ENCODE measurements at regions not wholly inside any gene's neighbourhood (a gene's known extent, or its start where the extent isn't known, plus 50 kb on each side); places are given as distances from the start of the nearest gene placed in this dataset.

DNA sequence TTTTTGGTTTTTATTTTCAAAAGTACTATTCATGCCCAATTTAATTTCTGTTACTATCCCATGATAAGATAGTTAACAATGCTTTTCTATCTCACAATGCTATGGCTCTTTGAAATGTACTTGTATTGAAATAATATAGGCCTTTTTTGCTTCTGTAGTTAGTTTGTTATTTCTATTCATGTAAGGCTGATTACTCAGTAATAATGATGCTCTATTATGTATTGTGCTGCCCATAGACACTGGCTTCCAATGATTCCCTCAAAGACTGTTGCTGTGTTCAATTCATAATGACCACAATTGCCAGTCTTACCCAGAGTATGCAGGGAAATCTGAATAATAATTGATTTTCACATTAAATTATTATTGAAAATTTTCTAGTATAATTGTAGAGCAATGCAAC is 155.5 kb upstream of the POT1 start:
- H3K4me1 Mint-ChIP-seq (ENCODE audit: unreplicated experiment), result no peaks in the 10 kb centered on the region
- H3K4me3 Mint-ChIP-seq (ENCODE audit: unreplicated experiment), result no peak overlapping the region
- TF ChIP-seq CTCF (IDR thresholded peaks at IDR 0.05; ENCODE audit: unreplicated experiment), result no peak
- no peaks in the 10 kb centered on the region for H3K27me3 Mint-ChIP-seq (ENCODE audit: unreplicated experiment)
- no peak overlapping the region for H3K27ac Mint-ChIP-seq (ENCODE audit: unreplicated experiment)
- DNase-seq (ENCODE audit: low spot score), result no peak
- H3K36me3 Mint-ChIP-seq (ENCODE audit: low read depth, unreplicated experiment), result no peaks in the 10 kb centered on the region
- no peaks in the 10 kb centered on the region for H3K9me3 Mint-ChIP-seq (ENCODE audit: unreplicated experiment)

DNA sequence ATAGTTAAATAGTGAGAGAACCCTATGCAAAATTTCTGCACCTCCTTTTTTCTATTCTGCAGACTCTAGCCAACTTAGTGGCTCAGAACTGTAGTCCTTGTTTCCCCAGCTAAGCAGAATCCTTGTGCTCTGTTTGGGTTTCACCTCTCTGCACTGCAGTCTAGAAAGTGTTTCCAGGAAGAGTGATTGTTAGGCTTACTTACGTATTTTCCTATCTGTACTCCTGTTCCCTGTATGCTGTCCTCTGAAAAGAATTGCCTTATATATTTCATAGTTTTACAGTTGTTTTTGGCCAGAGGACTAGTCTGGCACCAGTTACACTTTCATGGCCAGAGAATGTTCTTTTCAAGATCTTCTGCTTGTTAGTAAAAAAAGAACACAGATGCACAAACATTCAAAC is 154.6 kb upstream of the POT1 start:
- no peak for DNase-seq (ENCODE audit: low spot score)
- Mint-ChIP-seq H3K4me3 (ENCODE audit: unreplicated experiment) (no peak overlapping the region), H3K27ac (ENCODE audit: unreplicated experiment) (no peak overlapping the region), H3K27me3 (ENCODE audit: unreplicated experiment) (no peaks in the 10 kb centered on the region), H3K36me3 (ENCODE audit: low read depth, unreplicated experiment) (no peaks in the 10 kb centered on the region), H3K9me3 (ENCODE audit: unreplicated experiment) (no peaks in the 10 kb centered on the region), H3K4me1 (ENCODE audit: unreplicated experiment) (no peaks in the 10 kb centered on the region)
- TF ChIP-seq CTCF (IDR thresholded peaks at IDR 0.05; ENCODE audit: unreplicated experiment), result no peak

DNA sequence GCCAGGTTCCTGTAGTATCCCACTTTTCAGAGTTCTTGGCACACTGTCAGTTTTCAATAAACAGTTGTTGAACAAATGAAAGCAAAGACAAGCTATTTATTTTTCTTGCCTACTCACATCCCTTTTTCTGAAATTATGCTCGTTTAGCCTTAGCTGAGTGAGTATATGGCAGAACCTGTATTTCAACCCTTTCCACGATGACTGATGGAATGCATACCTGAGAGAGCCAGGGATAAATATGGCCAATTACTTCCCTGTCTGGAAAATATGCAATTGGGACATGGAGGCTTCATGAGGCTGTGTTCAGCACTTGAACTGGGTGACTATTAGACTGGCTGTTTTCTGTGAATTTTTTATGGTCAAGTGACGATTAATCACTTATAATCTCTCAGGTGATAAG is 144.5 kb upstream of the POT1 start:
- DNase-seq (ENCODE audit: low spot score), result no peak
- no peak overlapping the region for H3K4me3 Mint-ChIP-seq (ENCODE audit: unreplicated experiment)
- H3K27ac Mint-ChIP-seq (ENCODE audit: unreplicated experiment), result no peak overlapping the region
- H3K36me3 Mint-ChIP-seq (ENCODE audit: low read depth, unreplicated experiment), result no peaks in the 10 kb centered on the region
- no peaks in the 10 kb centered on the region for H3K9me3 Mint-ChIP-seq (ENCODE audit: unreplicated experiment)
- H3K4me1 Mint-ChIP-seq (ENCODE audit: unreplicated experiment), result peaks cover 2% of the 10 kb centered on the region
- H3K27me3 Mint-ChIP-seq (ENCODE audit: unreplicated experiment), result no peaks in the 10 kb centered on the region
- TF ChIP-seq CTCF (IDR thresholded peaks at IDR 0.05; ENCODE audit: unreplicated experiment), result no peak

GRCh38 chr7:125065546-125065945 is 135.9 kb upstream of the POT1 start:
- no peak for DNase-seq (ENCODE audit: low spot score)
- no peaks in the 10 kb centered on the region for H3K36me3 Mint-ChIP-seq (ENCODE audit: low read depth, unreplicated experiment)
- no peak overlapping the region for H3K4me3 Mint-ChIP-seq (ENCODE audit: unreplicated experiment)
- no peak overlapping the region for H3K27ac Mint-ChIP-seq (ENCODE audit: unreplicated experiment)
- H3K4me1 Mint-ChIP-seq (ENCODE audit: unreplicated experiment), result peaks cover 5% of the 10 kb centered on the region
- peaks cover 2% of the 10 kb centered on the region for H3K27me3 Mint-ChIP-seq (ENCODE audit: unreplicated experiment)
- no peak for TF ChIP-seq CTCF (IDR thresholded peaks at IDR 0.05; ENCODE audit: unreplicated experiment)
- H3K9me3 Mint-ChIP-seq (ENCODE audit: unreplicated experiment), result no peaks in the 10 kb centered on the region

- H3K27me3 Mint-ChIP-seq (ENCODE audit: unreplicated experiment), result peaks cover 2% of the 10 kb centered on the region
- DNase-seq (ENCODE audit: low spot score), result no peak
- no peaks in the 10 kb centered on the region for H3K9me3 Mint-ChIP-seq (ENCODE audit: unreplicated experiment)
- no peak for TF ChIP-seq CTCF (IDR thresholded peaks at IDR 0.05; ENCODE audit: unreplicated experiment)
- no peaks in the 10 kb centered on the region for H3K36me3 Mint-ChIP-seq (ENCODE audit: low read depth, unreplicated experiment)
- no peak overlapping the region for H3K27ac Mint-ChIP-seq (ENCODE audit: unreplicated experiment)
- H3K4me1 Mint-ChIP-seq (ENCODE audit: unreplicated experiment), result peaks cover 5% of the 10 kb centered on the region
- no peak overlapping the region for H3K4me3 Mint-ChIP-seq (ENCODE audit: unreplicated experiment)
These were observed 135.4 kb upstream of the POT1 start for GRCh38 chr7:125065001-125065400.
